DOHH2 (cell line): ENCODE measurements at regions not wholly inside any gene's neighbourhood (a gene's known extent, or its start where the extent isn't known, plus 50 kb on each side); places are given as distances from the start of the nearest gene placed in this dataset.

Source experiments
- H3F3A ChIP-seq: fragments of 200-600 bp; sonication (generic), shearing (Covaris generic); 2 replicates; pipeline ENCODE4 v1.6.0; 2016; ENCODE audit warnings: antibody characterized with exemption, mild to moderate bottlenecking; ENCODE audit not compliant: control insufficient read depth, insufficient read depth
- H3K27ac ChIP-seq: fragments of 200-600 bp; sonication (generic); 2 replicates; pipeline ENCODE4 v1.5.1; 2014; ENCODE audit warnings: low read depth, mild to moderate bottlenecking, low read length, moderate library complexity
- H3K27me3 ChIP-seq: fragments of 200-600 bp; sonication (generic); 2 replicates; pipeline ENCODE4 v1.6.1; 2014; ENCODE audit warnings: mild to moderate bottlenecking, low read length, mixed read lengths; ENCODE audit not compliant: control insufficient read depth
- H3K36me3 ChIP-seq: fragments of 200-600 bp; sonication (generic); 2 replicates; pipeline ENCODE4 v1.6.1; 2014; ENCODE audit warnings: mild to moderate bottlenecking, low read length, moderate library complexity, mixed read lengths; ENCODE audit not compliant: control insufficient read depth
- H3K4me1 ChIP-seq: fragments of 200-600 bp; sonication (generic); 2 replicates; pipeline ENCODE4 v1.6.1; 2014; ENCODE audit warnings: mild to moderate bottlenecking, low read length, mixed read lengths; ENCODE audit not compliant: control insufficient read depth
- H3K4me2 ChIP-seq: fragments of 200-600 bp; sonication (generic); 2 replicates; pipeline ENCODE4 v1.6.0; 2014; ENCODE audit warnings: mild to moderate bottlenecking, low read length, moderate library complexity
- H3K4me3 ChIP-seq: fragments of 200-600 bp; sonication (generic); 2 replicates; pipeline ENCODE4 v1.5.1; 2014; ENCODE audit warnings: mild to moderate bottlenecking, low read length, mixed read lengths
- H3K79me2 ChIP-seq: fragments of 200-600 bp; sonication (generic); 2 replicates; pipeline ENCODE4 v1.6.1; 2014; ENCODE audit warnings: mild to moderate bottlenecking, low read length, mixed read lengths; ENCODE audit not compliant: control insufficient read depth
- H3K9me2 ChIP-seq: fragments of 200-600 bp; sonication (generic); replicated peaks from 2 replicates; pipeline ENCODE4 v1.6.1; 2014; ENCODE audit warnings: mild to moderate bottlenecking, low read length, mixed read lengths; ENCODE audit not compliant: control insufficient read depth
- H3K9me3 ChIP-seq: fragments of 200-600 bp; sonication (generic); 2 replicates; pipeline ENCODE4 v1.6.1; 2014; ENCODE audit warnings: antibody characterized with exemption, low read length, mixed read lengths; ENCODE audit not compliant: control insufficient read depth, insufficient read depth
- H4K20me1 ChIP-seq: fragments of 200-600 bp; sonication (generic); 2 replicates; pipeline ENCODE4 v1.6.0; 2014; ENCODE audit warnings: low read depth, mild to moderate bottlenecking, antibody characterized with exemption, low read length, moderate library complexity; ENCODE audit not compliant: control insufficient read depth, insufficient read depth
- EZH2phosphoT487 ChIP-seq: fragments of 200-600 bp; sonication (generic); IDR thresholded peaks from 2 replicates; pipeline ENCODE4 v1.6.1; 2017; ENCODE audit warnings: borderline replicate concordance, mild to moderate bottlenecking, antibody characterized with exemption, low read length, moderate library complexity, mixed read lengths
- TF ChIP-seq, protein P1 (sequence below): fragments of 200-600 bp; sonication (generic); IDR thresholded peaks from one replicate; pipeline ENCODE4 v1.5.1; 2014; ENCODE audit warnings: antibody characterized with exemption, mild to moderate bottlenecking, low read depth, low read length; ENCODE audit not compliant: poor library complexity, severe bottlenecking

DNA sequence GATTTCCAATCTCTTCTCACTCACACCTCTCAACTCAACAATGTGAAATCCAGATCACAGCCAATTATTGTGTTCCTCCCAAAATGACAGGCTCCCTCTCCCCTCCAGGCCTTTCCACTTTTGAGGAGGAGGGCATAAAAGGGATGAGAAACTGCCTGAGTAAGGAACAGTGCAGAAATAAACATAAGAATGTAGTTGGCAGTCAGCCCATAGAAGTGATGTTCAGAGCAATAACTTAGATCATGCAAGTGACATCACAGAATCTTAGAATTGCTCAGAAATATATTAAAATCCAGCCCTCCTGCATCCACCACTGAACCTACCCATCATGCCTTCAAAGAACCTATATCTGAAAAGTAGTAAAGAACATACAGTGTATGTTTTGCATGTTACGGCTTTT lies 299.4 kb upstream of the GADL1 start:
- no peaks in the 10 kb centered on the region for H3K9me3 ChIP-seq
- no peaks in the 10 kb centered on the region for H3K36me3 ChIP-seq
- no peak overlapping the region for H3K4me2 ChIP-seq
- no peaks in the 10 kb centered on the region for H3K4me1 ChIP-seq
- H4K20me1 ChIP-seq, result no peaks in the 10 kb centered on the region
- no peak overlapping the region for H3K4me3 ChIP-seq
- no peaks in the 10 kb centered on the region for H3F3A ChIP-seq
- H3K79me2 ChIP-seq, result no peaks in the 10 kb centered on the region
- H3K9me2 ChIP-seq, result no peaks in the 10 kb centered on the region
- TF ChIP-seq, protein P1, sequence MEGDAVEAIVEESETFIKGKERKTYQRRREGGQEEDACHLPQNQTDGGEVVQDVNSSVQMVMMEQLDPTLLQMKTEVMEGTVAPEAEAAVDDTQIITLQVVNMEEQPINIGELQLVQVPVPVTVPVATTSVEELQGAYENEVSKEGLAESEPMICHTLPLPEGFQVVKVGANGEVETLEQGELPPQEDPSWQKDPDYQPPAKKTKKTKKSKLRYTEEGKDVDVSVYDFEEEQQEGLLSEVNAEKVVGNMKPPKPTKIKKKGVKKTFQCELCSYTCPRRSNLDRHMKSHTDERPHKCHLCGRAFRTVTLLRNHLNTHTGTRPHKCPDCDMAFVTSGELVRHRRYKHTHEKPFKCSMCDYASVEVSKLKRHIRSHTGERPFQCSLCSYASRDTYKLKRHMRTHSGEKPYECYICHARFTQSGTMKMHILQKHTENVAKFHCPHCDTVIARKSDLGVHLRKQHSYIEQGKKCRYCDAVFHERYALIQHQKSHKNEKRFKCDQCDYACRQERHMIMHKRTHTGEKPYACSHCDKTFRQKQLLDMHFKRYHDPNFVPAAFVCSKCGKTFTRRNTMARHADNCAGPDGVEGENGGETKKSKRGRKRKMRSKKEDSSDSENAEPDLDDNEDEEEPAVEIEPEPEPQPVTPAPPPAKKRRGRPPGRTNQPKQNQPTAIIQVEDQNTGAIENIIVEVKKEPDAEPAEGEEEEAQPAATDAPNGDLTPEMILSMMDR, result no peak
- no peak for TF ChIP-seq EZH2phosphoT487
- no peaks in the 10 kb centered on the region for H3K27me3 ChIP-seq
- H3K27ac ChIP-seq, result no peak overlapping the region

DNA sequence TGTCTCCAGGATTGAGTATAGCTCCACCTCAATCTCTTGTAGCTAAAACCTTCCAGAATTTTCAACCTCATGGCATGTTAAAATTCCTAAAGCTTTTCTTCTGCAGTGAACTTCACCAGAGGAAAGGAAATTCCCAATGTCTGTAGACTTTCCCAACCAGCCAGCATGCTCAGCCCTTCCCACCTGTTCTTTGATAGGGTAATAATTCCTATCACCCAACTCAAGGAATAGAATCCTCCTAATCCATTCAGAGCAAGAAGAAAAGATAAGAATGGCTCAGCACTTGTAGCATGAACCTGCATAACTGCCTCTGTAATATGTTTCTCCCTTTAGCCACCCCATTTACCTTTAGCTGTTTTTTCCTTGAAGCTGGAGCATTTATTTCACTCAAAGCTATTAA lies 301.8 kb upstream of the GADL1 start:
- no peak overlapping the region for H3K4me3 ChIP-seq
- no peak overlapping the region for H3K27ac ChIP-seq
- no peaks in the 10 kb centered on the region for H3K79me2 ChIP-seq
- no peaks in the 10 kb centered on the region for H4K20me1 ChIP-seq
- H3K9me2 ChIP-seq, result no peaks in the 10 kb centered on the region
- H3K4me1 ChIP-seq, result no peaks in the 10 kb centered on the region
- H3K27me3 ChIP-seq, result no peaks in the 10 kb centered on the region
- H3K36me3 ChIP-seq, result no peaks in the 10 kb centered on the region
- no peaks in the 10 kb centered on the region for H3K9me3 ChIP-seq
- no peak overlapping the region for H3K4me2 ChIP-seq
- TF ChIP-seq, protein P1, result no peak
- no peak for TF ChIP-seq EZH2phosphoT487
- H3F3A ChIP-seq, result no peaks in the 10 kb centered on the region

DNA sequence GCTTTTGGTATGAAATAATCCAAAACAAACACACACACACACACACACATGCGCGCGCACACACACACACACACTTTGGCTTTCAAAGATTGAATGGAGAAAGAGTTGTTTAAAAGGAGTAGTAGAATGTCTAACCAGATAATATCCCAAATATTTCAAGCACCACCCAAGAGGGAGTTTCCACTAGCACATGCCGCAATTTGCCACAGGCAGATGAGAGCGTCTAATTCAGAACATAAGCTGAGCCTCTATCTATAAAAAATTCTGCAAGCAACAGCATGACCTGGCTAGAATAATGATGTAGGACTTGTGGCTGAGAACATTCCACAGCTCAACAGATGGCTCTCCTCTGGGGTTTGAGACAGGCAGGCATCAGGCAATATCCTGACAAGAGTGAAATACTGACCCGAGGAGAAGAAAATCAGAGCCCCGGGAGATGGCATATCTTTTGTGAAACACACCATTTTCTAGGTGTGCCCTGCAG lies 302.5 kb upstream of the GADL1 start:
- H3K4me1 ChIP-seq, result no peaks in the 10 kb centered on the region
- H3K9me3 ChIP-seq, result no peaks in the 10 kb centered on the region
- no peaks in the 10 kb centered on the region for H3F3A ChIP-seq
- H3K9me2 ChIP-seq, result no peaks in the 10 kb centered on the region
- H3K36me3 ChIP-seq, result no peaks in the 10 kb centered on the region
- H3K4me2 ChIP-seq, result no peak overlapping the region
- H3K4me3 ChIP-seq, result no peak overlapping the region
- no peaks in the 10 kb centered on the region for H4K20me1 ChIP-seq
- TF ChIP-seq, protein P1, result no peak
- TF ChIP-seq EZH2phosphoT487, result no peak
- H3K79me2 ChIP-seq, result no peaks in the 10 kb centered on the region
- H3K27me3 ChIP-seq, result no peaks in the 10 kb centered on the region
- no peak overlapping the region for H3K27ac ChIP-seq

DNA sequence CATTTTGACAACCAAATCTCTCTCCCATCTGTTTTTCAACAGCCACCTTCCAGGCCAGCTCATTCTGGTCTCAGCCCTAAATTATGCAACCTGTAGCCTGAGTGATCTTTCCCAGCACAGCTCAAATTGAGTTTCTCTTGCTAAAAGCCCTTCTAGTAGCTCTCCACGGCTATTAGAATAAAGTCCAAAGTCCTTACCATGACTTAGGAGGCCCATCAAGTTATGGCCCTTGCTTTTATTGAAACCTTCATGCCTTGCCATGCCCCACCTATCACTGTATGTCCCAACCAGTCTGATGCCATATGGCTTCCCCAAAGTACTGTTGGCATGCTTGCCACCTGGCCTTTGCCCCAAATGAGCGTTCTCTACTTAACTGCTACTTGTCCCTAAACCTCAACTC lies 303.5 kb upstream of the GADL1 start:
- Histone ChIP-seq H3K79me2 (no peaks in the 10 kb centered on the region), H3K4me1 (no peaks in the 10 kb centered on the region), H3K4me2 (no peak overlapping the region), H3K27ac (no peak overlapping the region), H3K36me3 (no peaks in the 10 kb centered on the region), H3K4me3 (no peak overlapping the region), H3K27me3 (no peaks in the 10 kb centered on the region), H3F3A (no peaks in the 10 kb centered on the region), H3K9me2 (no peaks in the 10 kb centered on the region), H3K9me3 (no peaks in the 10 kb centered on the region), H4K20me1 (no peaks in the 10 kb centered on the region)
- TF ChIP-seq EZH2phosphoT487, result no peak
- TF ChIP-seq, protein P1, result no peak
